ENCODE measurements at regions not wholly inside any gene's neighbourhood (a gene's known extent, or its start where the extent isn't known, plus 50 kb on each side); places are given as distances from the start of the nearest gene placed in this dataset.
"Not testable (repeated sequence)": the region's sequence is repeated elsewhere in the genome, so short reads cannot be mapped to it uniquely, and the experiment has no call there.

GRCh38 chr20:40893610-40894236 is 134.9 kb upstream of the TOP1 start:
- no peak for DNase-seq (ENCODE audit: low spot score)

DNA sequence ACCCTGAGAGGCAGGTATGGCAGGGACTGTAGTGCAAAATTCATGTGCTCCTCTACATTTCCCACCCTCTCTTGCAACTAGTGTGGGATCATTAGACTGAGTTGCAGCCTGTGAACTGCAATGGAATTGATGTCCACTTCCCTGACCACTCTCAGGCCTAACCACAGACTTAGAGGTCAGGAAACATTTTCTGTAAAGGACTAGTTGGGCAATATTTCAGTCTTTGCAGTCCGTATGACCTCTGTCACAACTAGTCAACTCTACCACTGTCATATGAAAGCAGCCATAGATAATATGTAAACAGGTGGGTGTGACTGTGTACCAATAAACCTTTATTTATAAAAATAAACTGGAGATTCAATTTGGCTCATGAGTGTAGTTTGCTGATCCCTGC is 134.4 kb upstream of the TOP1 start:
- DNase-seq (ENCODE audit: low spot score): no peak

GRCh38 chr20:40895182-40895581 is 133.4 kb upstream of the TOP1 start:
- DNase-seq (ENCODE audit: low spot score): no peak

- DNase-seq (ENCODE audit: low spot score): no peak
Observed at GRCh38 chr20:40896814-40897700, 131.6 kb upstream of the TOP1 start.

GRCh38 chr20:40899344-40899743 is 129.3 kb upstream of the TOP1 start:
- no peak for DNase-seq (ENCODE audit: low spot score)

DNA sequence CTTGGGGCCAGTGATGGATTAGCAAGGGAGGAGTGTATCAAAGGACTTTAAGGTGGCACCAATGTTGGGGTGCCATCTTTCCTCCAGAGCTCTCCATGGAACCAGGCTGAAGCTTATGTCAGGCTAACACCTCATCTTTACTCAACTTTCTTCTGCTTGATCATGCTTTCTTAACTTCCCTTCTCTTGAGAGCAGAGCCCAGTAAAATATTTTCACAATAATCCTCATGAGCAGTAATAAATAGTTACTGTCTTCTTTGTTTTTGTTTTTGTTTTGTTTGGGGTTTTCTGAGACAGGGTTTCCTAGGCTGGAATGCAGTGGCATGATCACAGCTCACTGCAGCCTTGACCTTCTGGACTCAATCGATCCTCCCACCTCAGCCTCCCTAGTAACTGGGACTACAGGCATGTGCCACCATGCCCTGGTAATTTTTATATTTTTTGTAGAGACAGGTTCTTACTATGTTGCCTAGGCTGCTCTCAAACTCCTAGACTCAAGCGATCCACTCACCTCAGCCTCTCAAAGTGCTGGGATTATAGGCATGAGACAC is 127.9 kb upstream of the TOP1 start:
- no peak for DNase-seq (ENCODE audit: low spot score)

GRCh38 chr20:40902661-40903060 is 126.0 kb upstream of the TOP1 start:
- DNase-seq (ENCODE audit: low spot score): no peak

DNA sequence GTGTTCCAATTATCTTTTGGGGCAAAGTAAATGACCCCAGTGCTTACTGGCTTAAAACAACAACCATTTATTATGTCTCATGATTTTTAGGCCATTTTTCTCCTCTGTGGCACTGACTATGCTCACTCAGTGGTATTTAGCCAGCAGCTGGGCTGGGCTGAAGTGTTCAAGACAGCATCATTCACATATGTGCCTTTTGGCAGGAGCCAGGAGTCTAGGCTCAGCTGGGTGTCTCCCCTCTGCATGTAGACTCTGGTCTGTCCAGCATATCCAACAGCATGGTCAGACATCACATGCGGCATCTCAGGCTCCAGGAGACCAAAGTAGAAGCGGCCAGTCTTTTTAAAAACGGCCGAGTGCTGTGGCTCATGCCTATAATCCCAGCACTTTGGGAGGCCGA is 120.3 kb upstream of the TOP1 start:
- no peak for DNase-seq (ENCODE audit: low spot score)

GRCh38 chr20:40909489-40909888 is 119.1 kb upstream of the TOP1 start:
- not testable (repeated sequence) for DNase-seq (ENCODE audit: low spot score)

DNA sequence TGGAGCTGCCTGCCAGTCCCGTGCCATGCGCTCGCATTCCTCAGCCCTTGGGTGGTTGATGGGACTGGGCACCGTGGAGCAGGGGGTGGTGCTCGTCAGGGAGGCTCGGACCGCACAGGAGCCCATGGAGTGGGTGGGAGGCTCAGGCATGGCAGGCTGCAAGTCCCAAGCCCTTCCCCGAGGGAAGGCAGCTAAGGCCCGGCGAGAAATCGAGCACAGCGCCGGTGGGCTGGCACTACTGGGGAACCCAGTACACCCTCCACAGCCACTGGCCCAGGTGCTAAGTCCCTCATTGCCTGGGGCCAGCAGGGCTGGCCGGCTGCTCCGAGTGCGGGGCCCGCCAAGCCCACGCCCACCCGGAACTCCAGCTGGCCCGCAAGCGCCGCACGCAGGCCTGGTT is 118.2 kb upstream of the TOP1 start:
- DNase-seq (ENCODE audit: low spot score): not testable (repeated sequence)

DNA sequence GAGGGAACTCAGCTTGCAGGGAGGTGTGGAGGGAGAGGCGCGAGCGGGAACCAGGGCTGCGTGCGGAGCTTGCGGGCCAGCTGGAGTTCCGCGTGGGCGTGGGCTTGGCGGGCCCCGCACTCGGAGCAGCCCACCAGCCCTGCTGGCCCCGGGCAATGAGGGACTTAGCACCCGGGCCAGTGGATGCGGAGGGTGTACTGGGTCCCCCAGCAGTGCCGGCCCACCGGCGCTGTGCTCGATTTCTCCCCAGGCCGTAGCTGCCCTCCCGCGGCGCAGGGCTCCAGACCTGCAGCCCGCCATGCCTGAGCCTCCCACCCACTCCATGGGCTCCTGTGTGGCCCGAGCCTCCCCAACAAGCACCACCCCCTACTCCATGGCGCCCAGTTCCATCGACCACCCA is 117.5 kb upstream of the TOP1 start:
- DNase-seq (ENCODE audit: low spot score): not testable (repeated sequence)

DNA sequence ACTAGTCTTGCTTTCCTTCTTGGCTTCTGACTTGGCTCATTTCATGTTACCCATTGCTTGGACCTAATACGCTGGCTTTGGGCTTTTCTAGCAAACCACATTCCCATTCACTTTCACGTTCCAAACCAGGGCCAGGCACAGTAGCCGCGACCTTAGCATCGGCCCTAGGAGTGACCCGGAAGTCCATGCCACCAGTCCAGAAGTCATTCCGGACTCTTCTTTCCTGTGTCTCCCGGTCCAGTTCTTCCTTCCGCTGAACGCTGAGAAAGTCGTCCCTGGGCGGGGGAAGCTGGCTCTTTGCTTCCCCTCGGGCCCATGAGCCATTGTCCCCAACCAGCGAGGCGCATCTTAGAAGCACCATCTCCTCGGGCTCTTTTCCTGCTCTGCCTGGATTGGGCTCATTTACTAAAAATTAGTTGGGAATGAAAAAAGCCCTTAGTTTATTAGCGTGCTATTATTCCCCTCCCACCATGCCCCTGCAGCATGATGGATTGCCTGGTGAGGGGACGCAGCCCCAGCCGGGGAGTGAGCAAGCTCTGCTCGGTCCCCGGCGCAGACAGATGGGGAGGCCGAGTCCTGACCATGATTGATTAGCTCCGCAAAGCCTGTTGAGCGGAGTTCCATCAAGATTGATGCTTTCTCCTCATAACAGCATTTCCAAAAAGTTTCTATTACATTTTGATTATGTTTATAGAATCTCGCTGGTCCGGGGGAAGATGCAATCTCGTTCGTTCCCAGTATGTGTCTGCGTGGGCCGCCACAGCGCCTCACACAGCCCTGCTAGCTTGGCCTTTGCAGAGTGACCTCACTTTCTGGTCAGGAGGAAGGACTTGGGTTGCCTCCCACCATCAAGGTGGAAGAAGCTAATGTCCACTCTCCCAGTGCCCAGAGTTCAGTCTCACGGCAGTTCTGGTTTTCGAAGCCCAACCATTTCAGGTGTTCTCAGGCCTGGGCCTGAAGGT is 115.1 kb upstream of the TOP1 start:
- DNase-seq (ENCODE audit: low spot score): no peak

DNA sequence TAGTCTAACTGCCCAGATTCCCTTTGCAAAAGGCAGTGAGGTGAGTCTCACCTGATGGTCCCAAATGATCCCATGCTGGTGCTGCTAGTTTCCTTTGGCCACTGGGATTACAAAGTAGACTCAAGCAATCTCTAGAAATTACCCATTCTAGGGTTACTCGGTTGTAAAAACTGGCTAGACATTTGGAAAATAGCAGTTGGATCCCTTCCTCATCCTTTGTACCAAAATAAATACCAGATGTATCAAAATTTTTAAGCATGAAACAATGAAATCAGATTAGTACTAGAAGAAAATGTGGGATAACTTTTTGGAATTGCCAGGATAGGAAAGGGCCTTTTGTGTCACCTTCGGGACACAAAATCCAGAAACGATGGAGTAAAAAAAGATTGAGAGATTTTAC is 112.9 kb upstream of the TOP1 start:
- no peak for DNase-seq (ENCODE audit: low spot score)

DNA sequence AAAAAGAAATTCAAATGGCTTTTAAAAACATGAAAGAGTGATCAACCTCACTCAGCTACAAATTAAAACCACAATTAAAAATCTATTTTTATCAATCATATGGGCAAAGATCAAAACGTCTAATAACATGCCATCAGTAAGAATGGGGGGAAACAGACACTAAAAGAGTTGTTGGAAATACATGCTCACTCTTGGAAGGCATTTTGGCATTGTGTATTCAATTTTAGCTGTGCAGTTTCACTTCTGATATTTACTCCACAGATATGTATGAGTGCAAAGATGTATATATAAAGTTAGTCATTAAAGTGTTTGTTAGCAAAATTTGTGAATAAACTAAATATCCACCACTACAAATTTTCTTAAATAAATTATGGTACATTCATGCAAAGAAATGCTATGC is 112.3 kb upstream of the TOP1 start:
- DNase-seq (ENCODE audit: low spot score): no peak

DNA sequence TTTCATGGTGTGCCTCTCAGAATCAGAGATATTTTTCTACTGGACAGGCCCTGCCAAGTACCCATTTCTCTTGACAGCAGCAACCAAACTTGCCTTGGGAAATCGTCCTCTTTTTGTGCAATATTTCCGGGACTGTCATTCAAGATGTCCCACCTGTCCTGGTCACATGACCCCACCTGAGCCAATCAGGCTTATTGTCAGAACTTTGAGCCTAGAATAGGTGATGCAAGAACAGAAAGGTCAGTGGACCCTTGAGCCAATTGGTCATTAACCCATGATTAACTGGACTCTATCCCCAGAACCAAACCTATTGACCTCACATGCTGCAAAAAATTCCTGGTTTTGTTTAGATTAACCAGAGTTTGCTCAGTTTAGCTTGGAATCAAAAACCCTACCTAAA is 108.3 kb upstream of the TOP1 start:
- DNase-seq (ENCODE audit: low spot score): no peak

DNA sequence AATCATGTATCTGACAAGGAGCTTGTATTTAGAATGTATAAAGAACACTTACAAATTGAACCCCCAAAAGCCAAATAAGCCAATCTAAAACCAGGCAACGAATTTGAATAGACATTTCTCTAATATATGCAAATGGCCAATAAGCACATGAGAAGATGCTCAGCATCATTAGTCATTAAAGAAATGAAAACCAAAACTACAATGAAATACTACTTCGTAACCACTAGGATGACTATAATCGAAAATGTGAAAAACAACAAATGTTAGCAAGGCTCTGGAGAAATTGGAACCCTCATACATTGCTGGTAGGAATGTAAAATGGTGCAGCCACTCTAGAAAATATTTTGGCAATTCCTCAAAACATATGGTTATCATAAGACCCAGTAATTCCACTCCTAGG is 105.8 kb upstream of the TOP1 start:
- no peak for DNase-seq (ENCODE audit: low spot score)

DNA sequence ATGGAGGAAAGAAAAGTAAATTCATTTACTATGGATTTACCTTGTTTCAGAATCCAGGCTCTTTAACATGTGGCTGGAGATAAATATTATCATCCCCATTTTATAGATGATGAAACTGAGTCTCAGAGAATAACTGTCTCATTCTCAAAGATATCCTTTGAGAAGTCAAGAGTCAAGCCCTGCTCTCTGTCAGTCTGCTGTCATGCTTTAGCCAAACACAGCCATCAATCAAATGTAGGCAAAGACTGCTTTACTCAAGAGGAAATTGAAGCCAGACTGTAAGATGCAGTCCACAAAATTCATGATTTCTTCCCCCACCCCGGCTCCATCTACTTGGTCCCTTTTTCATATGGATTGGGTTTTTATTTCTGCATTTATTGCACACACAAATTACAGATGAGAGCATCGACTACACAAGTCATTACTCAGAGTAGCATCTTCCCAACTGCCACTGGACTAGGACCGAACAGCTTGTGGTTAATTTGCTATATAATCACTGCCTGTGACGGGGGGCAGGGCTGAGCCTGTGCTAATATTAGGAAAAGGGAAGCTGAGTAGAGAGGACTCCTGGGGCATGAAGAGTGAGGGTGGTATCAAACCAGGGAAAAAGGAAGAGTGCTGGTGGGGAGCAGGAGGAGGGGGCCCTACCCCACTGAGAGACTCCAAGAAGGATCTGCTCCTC is 102.7 kb upstream of the TOP1 start:
- DNase-seq (ENCODE audit: low spot score): no peak

DNA sequence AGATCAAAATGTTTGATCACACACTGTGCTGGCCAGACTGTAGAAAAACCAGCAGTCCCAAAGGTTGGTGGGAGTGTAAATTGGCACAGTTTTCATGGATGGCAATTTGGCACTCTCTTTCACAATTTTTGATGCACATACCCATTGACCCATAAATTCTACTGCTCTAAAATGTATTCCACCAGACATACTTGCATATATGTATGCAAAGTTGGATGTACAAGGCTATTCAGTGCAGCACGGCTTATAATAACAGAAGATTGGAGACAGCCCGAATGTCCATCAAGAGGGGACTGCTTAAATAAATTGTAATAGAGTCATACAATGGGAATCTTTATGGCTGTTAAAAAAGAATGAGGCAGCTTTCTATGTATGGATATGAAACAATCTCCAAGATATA is 101.7 kb upstream of the TOP1 start:
- no peak for DNase-seq (ENCODE audit: low spot score)

GRCh38 chr20:40930561-40930960 is 98.1 kb upstream of the TOP1 start:
- no peak for DNase-seq (ENCODE audit: low spot score)

- DNase-seq (ENCODE audit: low spot score): no peak
Observed at GRCh38 chr20:40931410-40932044, 97.1 kb upstream of the TOP1 start.

DNA sequence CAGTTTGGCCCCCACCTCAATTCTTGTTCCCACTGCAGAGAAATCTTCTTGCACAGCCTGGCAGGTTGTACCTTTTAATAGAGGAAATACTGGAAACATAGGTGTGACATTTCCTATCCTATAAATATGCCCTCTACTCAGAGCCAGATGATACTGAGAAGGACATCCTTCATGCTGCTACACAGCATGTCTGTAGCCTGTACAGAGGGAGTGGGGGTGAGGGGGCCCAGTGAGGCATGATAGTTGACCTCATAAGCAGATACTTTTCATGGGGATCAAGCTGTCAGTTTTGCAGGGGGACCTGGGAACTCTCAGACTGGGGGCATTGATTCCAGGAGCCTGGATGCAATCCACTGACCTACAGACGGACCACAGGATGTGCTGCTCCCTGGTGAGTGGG is 96.2 kb upstream of the TOP1 start:
- no peak for DNase-seq (ENCODE audit: low spot score)
